ENCODE measurements at regions not wholly inside any gene's neighbourhood (a gene's known extent, or its start where the extent isn't known, plus 50 kb on each side); places are given as distances from the start of the nearest gene placed in this dataset.

DNA sequence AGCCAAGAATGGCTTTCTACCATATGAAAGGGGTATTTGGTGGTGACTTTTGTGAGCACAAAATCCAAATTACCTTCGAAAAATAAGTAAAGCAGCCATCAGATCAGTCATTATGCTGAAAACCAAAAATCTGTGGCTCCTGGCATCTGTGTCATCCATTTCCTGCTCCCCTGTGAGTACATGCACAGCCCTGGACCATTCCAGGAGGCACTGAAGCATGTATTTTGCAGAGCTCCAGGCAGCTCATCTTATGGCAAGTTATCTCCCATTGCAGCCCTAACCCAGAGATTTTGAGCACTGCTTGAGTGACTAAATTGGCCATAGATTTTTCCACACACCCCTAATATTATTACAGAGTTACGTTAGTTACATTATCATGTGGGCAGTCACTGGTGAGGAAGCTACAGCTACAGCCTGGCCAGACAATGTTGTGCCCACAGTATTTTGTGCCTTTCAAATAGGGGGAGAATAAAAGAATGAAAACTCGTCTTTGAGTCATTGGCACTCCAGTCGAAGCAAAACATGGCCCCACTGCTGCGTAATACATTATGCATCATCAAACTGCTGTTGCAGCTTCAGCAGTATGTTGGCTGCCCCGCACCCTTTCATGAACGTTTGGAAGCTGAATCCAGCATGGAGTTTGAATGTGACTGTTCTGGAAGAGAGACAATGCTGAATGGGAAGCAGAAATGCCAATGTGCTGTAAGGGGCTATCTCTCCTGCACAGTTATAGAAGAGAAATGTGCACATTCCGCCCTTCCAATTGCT lies 702.2 kb downstream of the RNF144A start:
- no peak for TF ChIP-seq CTCF (IDR thresholded peaks at IDR 0.05)
- TF ChIP-seq POLR2AphosphoS5 (IDR thresholded peaks at IDR 0.05): no peak
- TF ChIP-seq POLR2A (IDR thresholded peaks at IDR 0.05): no peak
- TF ChIP-seq EP300 (IDR thresholded peaks at IDR 0.05): no peak
- no peak for DNase-seq
- intact Hi-C loops (cut with DNase I): no loop called here
- H3K4me3 ChIP-seq: no peak overlapping the region
- H3K36me3 ChIP-seq: no peaks in the 10 kb centered on the region
- H3K9me3 ChIP-seq: no peaks in the 10 kb centered on the region
- H3K27me3 ChIP-seq: no peaks in the 10 kb centered on the region
- H3K4me1 ChIP-seq: no peaks in the 10 kb centered on the region
- no peak overlapping the region for H3K27ac ChIP-seq
- 83 to 84% methylated on average over 8 of the region's 8 CpGs for WGBS, 2 donors

- intact Hi-C loops (cut with DNase I): no loop called here
- WGBS, 2 donors: 77 to 92% methylated on average over 1 of the region's 1 CpG
- no peaks in the 10 kb centered on the region for H3K4me1 ChIP-seq
- no peaks in the 10 kb centered on the region for H3K9me3 ChIP-seq
- no peak overlapping the region for H3K4me3 ChIP-seq
- no peak for DNase-seq
- no peak overlapping the region for H3K27ac ChIP-seq
- no peaks in the 10 kb centered on the region for H3K27me3 ChIP-seq
- TF ChIP-seq POLR2A (IDR thresholded peaks at IDR 0.05) (no peak), POLR2AphosphoS5 (IDR thresholded peaks at IDR 0.05) (no peak), EP300 (IDR thresholded peaks at IDR 0.05) (no peak), CTCF (IDR thresholded peaks at IDR 0.05) (no peak)
- H3K36me3 ChIP-seq: no peaks in the 10 kb centered on the region
These were observed 703.0 kb downstream of the RNF144A start for GRCh38 chr2:7620255-7620654.

DNA sequence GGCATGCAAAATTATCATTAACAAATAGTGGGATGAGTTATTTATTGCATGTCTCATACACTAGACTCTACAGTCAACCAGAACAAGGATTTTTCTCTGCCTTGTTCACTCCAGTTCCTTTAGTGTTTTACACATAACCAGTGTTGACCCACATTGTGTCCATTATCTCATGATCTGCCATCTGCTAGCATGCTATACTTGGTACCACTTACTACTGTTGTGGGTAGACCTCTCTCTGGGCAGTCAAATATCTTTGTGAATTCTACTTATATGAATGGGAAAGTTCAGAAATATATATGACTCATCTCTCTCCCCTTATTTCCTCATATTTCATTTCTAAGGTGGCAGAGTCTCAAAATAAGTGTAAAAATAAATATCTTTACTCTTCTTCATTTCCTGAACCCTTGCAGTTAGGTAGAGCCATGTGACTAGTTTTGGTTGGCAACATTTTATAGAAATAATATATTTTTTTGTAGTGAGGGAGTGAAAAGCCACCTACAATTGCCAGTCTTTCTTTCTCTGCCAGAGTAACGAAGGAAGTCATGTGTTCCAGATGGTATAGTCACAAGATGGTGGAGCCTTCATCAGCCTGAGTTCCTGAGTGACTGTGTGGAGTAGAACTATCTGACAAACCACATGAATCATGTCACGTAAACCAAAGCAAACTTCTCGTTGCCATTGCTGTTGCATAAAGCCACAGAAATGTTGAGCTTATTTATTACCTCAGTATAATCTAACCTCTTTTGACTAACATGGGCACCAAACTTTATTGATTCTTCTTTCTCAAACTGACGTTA lies 704.0 kb downstream of the RNF144A start:
- H3K27me3 ChIP-seq: no peaks in the 10 kb centered on the region
- TF ChIP-seq EP300 (IDR thresholded peaks at IDR 0.05) (no peak), CTCF (IDR thresholded peaks at IDR 0.05) (no peak)
- H3K4me1 ChIP-seq: no peaks in the 10 kb centered on the region
- no peaks in the 10 kb centered on the region for H3K9me3 ChIP-seq
- DNase-seq: no peak
- WGBS, 2 donors: 77 to 84% methylated on average over 4 of the region's 4 CpGs
- no peak overlapping the region for H3K4me3 ChIP-seq
- intact Hi-C loops (cut with DNase I): no loop called here
- H3K27ac ChIP-seq: no peak overlapping the region
- no peaks in the 10 kb centered on the region for H3K36me3 ChIP-seq

DNA sequence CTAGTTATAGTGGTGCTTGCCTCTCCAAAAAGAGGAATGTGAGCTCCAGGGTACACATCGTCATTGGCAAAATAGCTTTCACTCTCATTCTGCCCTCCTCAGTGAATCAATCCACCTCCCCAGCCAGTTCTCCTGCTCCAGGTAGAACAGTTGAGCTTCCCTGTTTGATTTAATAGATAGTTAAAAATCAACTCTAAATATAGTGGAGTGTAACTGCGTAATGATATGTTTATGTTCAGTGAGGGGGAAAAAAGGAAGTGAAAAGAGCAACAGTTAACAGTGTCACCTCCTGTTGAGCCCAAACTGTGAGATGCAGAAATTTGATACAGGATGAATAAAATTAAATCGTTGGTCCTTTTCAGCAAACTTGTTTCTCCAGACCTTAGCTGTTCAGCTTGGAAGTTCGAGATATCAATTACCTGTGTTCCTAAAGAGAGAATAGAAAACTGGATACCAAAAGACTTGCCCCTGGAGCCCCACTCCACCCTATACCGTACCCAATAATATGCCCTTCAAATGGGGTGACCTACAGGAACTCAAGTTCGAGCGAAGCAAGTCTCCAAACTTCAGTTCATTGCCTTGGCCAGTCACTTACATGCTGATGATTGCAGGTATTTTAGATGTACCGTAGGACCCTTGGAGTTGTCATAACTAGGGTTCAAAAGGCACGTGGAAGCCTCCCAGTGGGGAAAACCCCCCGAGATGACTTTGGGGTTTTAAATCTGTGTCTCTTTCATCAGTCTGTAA lies 708.4 kb downstream of the RNF144A start:
- 59 to 63% methylated on average over 10 of the region's 10 CpGs for whole genome bisulfite sequencing, 2 donors
- no peak overlapping the region for H3K4me3 ChIP-seq
- H3K36me3 ChIP-seq: no peaks in the 10 kb centered on the region
- intact Hi-C loops (cut with DNase I): no loop called here
- H3K9me3 ChIP-seq: no peaks in the 10 kb centered on the region
- TF ChIP-seq POLR2AphosphoS5 (IDR thresholded peaks at IDR 0.05) (no peak), EP300 (IDR thresholded peaks at IDR 0.05) (no peak), CTCF (IDR thresholded peaks at IDR 0.05) (no peak), POLR2A (IDR thresholded peaks at IDR 0.05) (no peak)
- H3K27ac ChIP-seq: no peak overlapping the region
- H3K4me1 ChIP-seq: no peaks in the 10 kb centered on the region
- no peaks in the 10 kb centered on the region for H3K27me3 ChIP-seq
- DNase-seq: no peak
